Ishikawa (cell line): ENCODE measurements at regions not wholly inside any gene's neighbourhood (a gene's known extent, or its start where the extent isn't known, plus 50 kb on each side); places are given as distances from the start of the nearest gene placed in this dataset.

ENCODE experiments used
- CEBPB ChIP-seq: IDR thresholded peaks from 2 replicates; pipeline ENCODE4 v1.6.1; 2012
- CREB1 ChIP-seq: IDR thresholded peaks from 2 replicates; pipeline ENCODE4 v1.6.1; 2012; ENCODE audit warnings: low read depth
- EGR1 ChIP-seq: IDR thresholded peaks from 2 replicates; pipeline ENCODE4 v1.6.1; 2012
- EP300 ChIP-seq: IDR thresholded peaks from 2 replicates; pipeline ENCODE4 v1.6.1; 2012; ENCODE audit warnings: borderline replicate concordance
- FOXM1 ChIP-seq: IDR thresholded peaks from 2 replicates; pipeline ENCODE4 v1.6.1; 2012; ENCODE audit warnings: low read depth, borderline replicate concordance
- NFIC ChIP-seq: IDR thresholded peaks from 2 replicates; pipeline ENCODE4 v1.6.1; 2012
- RAD21 ChIP-seq: IDR thresholded peaks from 2 replicates; pipeline ENCODE4 v1.6.1; 2012; ENCODE audit warnings: low read depth
- TAF1 ChIP-seq: IDR thresholded peaks from 2 replicates; pipeline ENCODE4 v1.6.1; 2012; ENCODE audit warnings: low read depth, mild to moderate bottlenecking
- TCF12 ChIP-seq: IDR thresholded peaks from 2 replicates; pipeline ENCODE4 v1.6.1; 2012; ENCODE audit warnings: low read depth
- TEAD4 ChIP-seq: IDR thresholded peaks from 2 replicates; pipeline ENCODE4 v1.6.1; 2012
- YY1 ChIP-seq: IDR thresholded peaks from 2 replicates; pipeline ENCODE4 v1.6.1; 2012; ENCODE audit warnings: low read depth
- ZBTB7A ChIP-seq: IDR thresholded peaks from 2 replicates; pipeline ENCODE4 v1.6.1; 2012; ENCODE audit warnings: low read depth
- TF ChIP-seq, protein P1 (sequence below): IDR thresholded peaks from 2 replicates; pipeline ENCODE4 v1.6.1; 2012; ENCODE audit warnings: low read depth, mild to moderate bottlenecking
- TF ChIP-seq, protein P2 (sequence below): IDR thresholded peaks from 2 replicates; pipeline ENCODE4 v1.6.1; 2012
- TF ChIP-seq, protein P3 (sequence below): IDR thresholded peaks from 2 replicates; pipeline ENCODE4 v1.6.1; 2012

DNA sequence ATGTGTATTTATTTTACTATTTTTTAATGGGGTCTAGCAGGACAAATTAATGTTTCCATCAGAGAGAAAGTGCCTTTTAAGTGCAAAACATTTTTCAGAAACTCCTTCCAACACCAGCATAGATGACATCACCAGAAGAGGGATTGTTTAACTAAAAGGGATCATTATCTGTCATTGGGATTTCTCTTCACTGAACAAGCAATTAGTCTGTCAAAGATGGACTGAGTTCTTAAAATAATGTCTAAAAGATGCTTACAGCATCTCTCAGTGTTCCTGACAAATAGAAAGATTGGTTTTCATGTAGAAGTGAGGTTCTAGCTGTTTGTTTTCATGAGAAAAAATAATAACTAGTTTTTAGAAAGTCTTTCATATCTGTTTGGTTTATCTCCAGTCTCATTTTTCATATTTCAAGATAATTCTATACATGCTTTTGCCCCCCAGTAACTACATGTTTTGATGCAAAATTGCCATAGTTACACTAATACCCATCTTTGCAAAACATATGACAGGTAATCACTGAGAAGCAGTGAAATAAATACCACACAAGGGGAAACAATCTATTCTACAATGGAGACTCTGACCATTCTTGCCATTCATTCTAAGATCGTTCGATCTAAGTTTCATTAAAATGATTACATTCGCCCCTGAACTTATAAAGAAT is 850.3 kb downstream of the GALC start:
- TF ChIP-seq EP300 = no peak
- TF ChIP-seq EGR1 = no peak
- TF ChIP-seq ZBTB7A = no peak
- TF ChIP-seq TCF12 = no peak
- TF ChIP-seq NFIC = no peak
- no peak for TF ChIP-seq FOXM1
- TF ChIP-seq YY1 = no peak
- TF ChIP-seq, protein P1, sequence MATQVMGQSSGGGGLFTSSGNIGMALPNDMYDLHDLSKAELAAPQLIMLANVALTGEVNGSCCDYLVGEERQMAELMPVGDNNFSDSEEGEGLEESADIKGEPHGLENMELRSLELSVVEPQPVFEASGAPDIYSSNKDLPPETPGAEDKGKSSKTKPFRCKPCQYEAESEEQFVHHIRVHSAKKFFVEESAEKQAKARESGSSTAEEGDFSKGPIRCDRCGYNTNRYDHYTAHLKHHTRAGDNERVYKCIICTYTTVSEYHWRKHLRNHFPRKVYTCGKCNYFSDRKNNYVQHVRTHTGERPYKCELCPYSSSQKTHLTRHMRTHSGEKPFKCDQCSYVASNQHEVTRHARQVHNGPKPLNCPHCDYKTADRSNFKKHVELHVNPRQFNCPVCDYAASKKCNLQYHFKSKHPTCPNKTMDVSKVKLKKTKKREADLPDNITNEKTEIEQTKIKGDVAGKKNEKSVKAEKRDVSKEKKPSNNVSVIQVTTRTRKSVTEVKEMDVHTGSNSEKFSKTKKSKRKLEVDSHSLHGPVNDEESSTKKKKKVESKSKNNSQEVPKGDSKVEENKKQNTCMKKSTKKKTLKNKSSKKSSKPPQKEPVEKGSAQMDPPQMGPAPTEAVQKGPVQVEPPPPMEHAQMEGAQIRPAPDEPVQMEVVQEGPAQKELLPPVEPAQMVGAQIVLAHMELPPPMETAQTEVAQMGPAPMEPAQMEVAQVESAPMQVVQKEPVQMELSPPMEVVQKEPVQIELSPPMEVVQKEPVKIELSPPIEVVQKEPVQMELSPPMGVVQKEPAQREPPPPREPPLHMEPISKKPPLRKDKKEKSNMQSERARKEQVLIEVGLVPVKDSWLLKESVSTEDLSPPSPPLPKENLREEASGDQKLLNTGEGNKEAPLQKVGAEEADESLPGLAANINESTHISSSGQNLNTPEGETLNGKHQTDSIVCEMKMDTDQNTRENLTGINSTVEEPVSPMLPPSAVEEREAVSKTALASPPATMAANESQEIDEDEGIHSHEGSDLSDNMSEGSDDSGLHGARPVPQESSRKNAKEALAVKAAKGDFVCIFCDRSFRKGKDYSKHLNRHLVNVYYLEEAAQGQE = no peak
- no peak for TF ChIP-seq CREB1
- TF ChIP-seq, protein P2, sequence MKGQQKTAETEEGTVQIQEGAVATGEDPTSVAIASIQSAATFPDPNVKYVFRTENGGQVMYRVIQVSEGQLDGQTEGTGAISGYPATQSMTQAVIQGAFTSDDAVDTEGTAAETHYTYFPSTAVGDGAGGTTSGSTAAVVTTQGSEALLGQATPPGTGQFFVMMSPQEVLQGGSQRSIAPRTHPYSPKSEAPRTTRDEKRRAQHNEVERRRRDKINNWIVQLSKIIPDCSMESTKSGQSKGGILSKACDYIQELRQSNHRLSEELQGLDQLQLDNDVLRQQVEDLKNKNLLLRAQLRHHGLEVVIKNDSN = no peak
- TF ChIP-seq TEAD4 = no peak
- TF ChIP-seq TAF1 = no peak

DNA sequence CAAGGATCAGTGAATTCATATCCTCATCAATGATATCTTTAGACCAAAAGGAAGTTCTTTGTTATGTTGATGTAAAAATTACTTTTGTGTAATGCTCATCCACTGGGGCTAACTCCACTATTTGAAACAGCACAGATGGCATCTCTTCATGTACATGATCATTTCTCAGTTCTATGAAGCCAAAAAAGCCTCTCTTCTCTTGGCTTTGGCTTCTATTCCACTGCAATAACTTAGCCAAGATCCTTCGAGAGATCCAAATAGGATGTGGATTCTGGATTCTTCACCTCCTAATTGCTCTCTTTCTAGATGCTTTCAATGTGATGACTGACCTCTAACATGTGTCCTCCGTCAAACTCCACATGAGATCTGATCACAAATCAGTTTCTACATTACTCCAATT is 851.2 kb downstream of the GALC start:
- TF ChIP-seq FOXM1 = no peak
- TF ChIP-seq CEBPB = no peak
- TF ChIP-seq EP300 = no peak
- TF ChIP-seq, protein P1 = no peak
- TF ChIP-seq NFIC = no peak
- TF ChIP-seq CREB1 = no peak
- TF ChIP-seq, protein P2 = no peak
- no peak for TF ChIP-seq EGR1
- no peak for TF ChIP-seq YY1

DNA sequence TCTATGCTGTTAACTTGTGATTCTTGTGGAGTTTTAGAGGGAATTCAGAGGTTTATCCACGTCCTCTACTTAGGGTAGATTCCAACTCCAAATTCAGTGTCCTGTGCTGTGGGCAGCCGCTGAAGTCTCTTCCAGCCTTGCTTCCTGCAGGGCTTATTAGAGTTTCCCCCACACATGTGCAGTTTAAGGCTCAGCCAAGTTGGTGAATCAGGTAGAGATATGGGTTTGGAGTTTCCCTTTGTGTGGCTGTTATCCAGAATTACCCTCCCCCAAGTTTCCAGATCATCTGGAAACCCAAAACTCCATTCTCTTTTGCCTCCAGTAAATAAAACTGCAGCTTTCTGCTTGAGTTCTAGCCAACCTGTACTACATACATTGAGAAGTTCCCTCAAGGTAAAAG is 853.7 kb downstream of the GALC start:
- no peak for TF ChIP-seq TAF1
- TF ChIP-seq NFIC = no peak
- no peak for TF ChIP-seq RAD21
- no peak for TF ChIP-seq CREB1
- no peak for TF ChIP-seq CEBPB
- TF ChIP-seq YY1 = no peak

DNA sequence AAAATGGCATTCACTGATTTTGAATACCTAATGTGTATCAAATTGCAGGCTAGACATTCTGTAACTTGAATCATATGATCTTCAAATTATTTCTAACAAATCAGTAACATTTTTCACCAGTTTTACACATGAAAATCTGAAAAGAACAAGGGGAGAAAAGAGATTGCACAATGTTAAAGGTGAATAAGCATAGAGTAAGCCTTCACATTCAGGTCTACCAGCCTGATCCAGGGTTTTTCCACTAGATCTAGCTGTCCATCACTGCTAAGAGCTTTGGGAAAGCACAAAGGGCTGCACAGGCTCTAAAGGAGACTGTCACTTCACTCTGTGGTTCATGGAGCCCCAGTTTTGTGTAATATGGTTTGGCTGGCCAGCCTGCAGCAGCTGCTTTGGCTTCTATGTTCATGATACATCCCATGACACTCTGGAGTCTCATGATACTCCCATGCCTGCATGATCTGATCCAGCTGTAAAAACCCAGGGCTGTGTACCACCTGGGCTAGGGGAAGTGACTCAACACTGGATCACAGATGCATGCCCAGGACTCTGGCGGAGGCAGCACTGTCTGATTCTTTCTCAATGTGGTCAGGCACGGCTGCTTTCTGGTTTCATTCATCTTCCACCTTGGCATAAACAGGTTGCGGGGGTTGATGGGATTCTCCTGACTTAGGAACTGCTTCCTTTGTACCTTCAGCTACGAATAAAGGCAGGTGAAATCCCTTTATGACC is 859.7 kb downstream of the GALC start:
- TF ChIP-seq EGR1 = no peak
- TF ChIP-seq FOXM1 = no peak
- TF ChIP-seq, protein P2 = no peak

DNA sequence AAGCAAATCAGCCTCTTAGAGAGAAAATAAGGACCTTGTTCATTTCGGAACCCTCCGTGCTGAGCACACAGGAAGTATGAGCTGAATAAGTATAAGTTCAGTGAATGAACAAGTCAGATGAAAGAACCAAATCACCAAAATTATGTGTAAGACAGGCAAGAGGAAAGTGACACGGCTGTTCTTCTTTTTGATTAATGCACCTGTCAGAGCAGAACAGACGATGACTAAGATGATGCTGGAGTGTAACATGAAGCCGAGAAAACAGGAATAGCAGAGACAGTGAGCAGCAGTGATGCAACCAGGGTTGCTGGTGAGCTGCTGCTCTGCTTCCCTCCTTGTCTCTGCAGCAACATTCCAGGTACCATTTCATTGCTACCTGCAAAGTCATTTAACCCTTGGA is 861.1 kb downstream of the GALC start:
- TF ChIP-seq CREB1 (no peak), RAD21 (no peak), EP300 (no peak)

DNA sequence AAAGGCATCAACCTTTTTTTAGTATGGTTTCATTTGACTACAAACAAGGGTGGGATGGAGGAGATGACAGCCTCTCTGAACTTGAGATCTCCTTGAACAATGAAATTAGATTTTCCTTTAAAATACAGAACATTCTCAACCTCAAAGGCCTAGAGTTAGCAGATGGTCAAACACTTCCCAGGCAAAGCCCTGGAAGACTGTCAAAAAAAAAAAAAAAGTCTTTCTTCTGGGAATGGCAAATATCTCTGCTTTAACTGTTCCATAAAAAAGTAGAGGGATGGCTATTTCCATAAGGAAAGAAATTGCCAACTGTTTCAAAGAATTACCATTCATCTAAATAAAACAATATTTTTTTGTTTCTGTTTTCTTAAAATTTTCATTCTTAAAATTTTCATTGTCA is 870.8 kb downstream of the GALC start:
- TF ChIP-seq TEAD4 (no peak), CREB1 (no peak), RAD21 (no peak), TCF12 (no peak), EGR1 (no peak), TAF1 (no peak), EP300 (no peak), NFIC (no peak), CEBPB (no peak), YY1 (no peak)
- TF ChIP-seq, protein P1 = no peak
- TF ChIP-seq, protein P2 = no peak
- TF ChIP-seq, protein P3, sequence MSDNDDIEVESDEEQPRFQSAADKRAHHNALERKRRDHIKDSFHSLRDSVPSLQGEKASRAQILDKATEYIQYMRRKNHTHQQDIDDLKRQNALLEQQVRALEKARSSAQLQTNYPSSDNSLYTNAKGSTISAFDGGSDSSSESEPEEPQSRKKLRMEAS = no peak
